ENCODE measurements at regions not wholly inside any gene's neighbourhood (a gene's known extent, or its start where the extent isn't known, plus 50 kb on each side); places are given as distances from the start of the nearest gene placed in this dataset.

GRCh38 chr15:95025924-95026728 is 794.8 kb downstream of the MCTP2 start:
- H3K9me3 ChIP-seq (ENCODE audit: low read length), result peaks cover 58% of the 10 kb centered on the region
- 13% methylated on average over 5 of the region's 5 CpGs for WGBS (ENCODE audit: low lambda C conversion rate)
- in situ Hi-C loops (cut with HindIII; ENCODE audit: extremely low pct_ligation_motif_present, low pct_unique_long_range_greater_than_20kb), result no loop called here
- H3K9ac ChIP-seq (ENCODE audit: insufficient read depth, low read depth, low read length), result no peak overlapping the region
- ATAC-seq, result peak; percentile 35; the same call in 2 of the 3 replicates
- no peak overlapping the region for H3K4me3 ChIP-seq (replicated peaks in 1 of 3; ENCODE audit: insufficient read depth in 1 of 3, low read depth in 2 of 3, low read length in 3 of 3)
- no peaks in the 10 kb centered on the region for H3K36me3 ChIP-seq (replicated peaks in 1 of 2; ENCODE audit: control insufficient read depth in 1 of 2, insufficient read depth in 2 of 2, low read length in 2 of 2)
- H3K79me2 ChIP-seq (ENCODE audit: insufficient read depth, low read length), result no peaks in the 10 kb centered on the region
- no peak for TF ChIP-seq ZNF549 (CRISPR knock-in tag; IDR thresholded peaks at IDR 0.05)
- TF ChIP-seq PPARG (CRISPR knock-in tag; conservative IDR thresholded peaks at IDR 0.05), result no peak
- no peak for TF ChIP-seq BCL3 (CRISPR knock-in tag; IDR thresholded peaks at IDR 0.05)
- TF ChIP-seq ZNF850 (CRISPR knock-in tag; conservative IDR thresholded peaks at IDR 0.05), result no peak
- 0 out of 2 replicates have a peak, but pooled peaks have one; percentile 11 for TF ChIP-seq CTCF (CRISPR knock-in tag; IDR thresholded peaks at IDR 0.05)
- no peak for TF ChIP-seq ETV6 (CRISPR knock-in tag; conservative IDR thresholded peaks at IDR 0.05)
- TF ChIP-seq STAG1 (CRISPR knock-in tag; IDR thresholded peaks at IDR 0.05), result peak; percentile 57
- no peak for TF ChIP-seq ZNF263 (CRISPR knock-in tag; IDR thresholded peaks at IDR 0.05)
- TF ChIP-seq FOXA1 (IDR thresholded peaks at IDR 0.05), result no peak
- no peak for TF ChIP-seq FOXA1 (CRISPR knock-in tag; IDR thresholded peaks at IDR 0.05)
- TF ChIP-seq DNMT1 (CRISPR knock-in tag; IDR thresholded peaks at IDR 0.05), result no peak
- TF ChIP-seq ZNF652 (CRISPR knock-in tag; IDR thresholded peaks at IDR 0.05; ENCODE audit: borderline replicate concordance, low read depth), result no peak
- TF ChIP-seq GATAD1 (CRISPR knock-in tag; IDR thresholded peaks at IDR 0.05), result no peak
- no peak for TF ChIP-seq PRMT3 (CRISPR knock-in tag; IDR thresholded peaks at IDR 0.05; ENCODE audit: borderline replicate concordance, low read depth)
- TF ChIP-seq ZZZ3 (CRISPR knock-in tag; IDR thresholded peaks at IDR 0.05; ENCODE audit: borderline replicate concordance), result no peak
- H3K27me3 ChIP-seq (ENCODE audit: control insufficient read depth in 1 of 2, insufficient read depth in 2 of 2, low read length in 2 of 2), result no peaks in the 10 kb centered on the region
- intact Hi-C loops (cut with micrococcal nuclease; ENCODE audit: unreplicated experiment), result loop anchor here (5.0 kb wide), 1 partner anchor 266 kb away; no protein-coding TSS in a partner anchor
- H4K20me1 ChIP-seq (ENCODE audit: insufficient read depth, low read length), result no peaks in the 10 kb centered on the region
- DNase-seq (ENCODE audit: low spot score), result no peak
- ChIA-PET POLR2A (interaction anchor here (0.6 kb wide), 1 partner anchor 316 kb away, joined by 5 read pairs; no protein-coding TSS in a partner anchor), CTCF (ENCODE audit: low intra/inter-chr PET ratio, low total read pairs) (no interaction called here)
- no peaks in the 10 kb centered on the region for H3K4me1 ChIP-seq (ENCODE audit: insufficient read depth, low read length)
- no peak overlapping the region for H2AFZ ChIP-seq (ENCODE audit: low read length)
- H3K4me2 ChIP-seq (ENCODE audit: low read depth, low read length), result no peak overlapping the region
- BruUV-seq (replicated peaks), result no TSS peak
- no peak overlapping the region for H3K27ac ChIP-seq (ENCODE audit: extremely low read length, insufficient read depth, low read length)
- no peak for FAIRE-seq
